Hepatocyte (in vitro differentiated cells): ENCODE measurements at regions not wholly inside any gene's neighbourhood (a gene's known extent, or its start where the extent isn't known, plus 50 kb on each side); places are given as distances from the start of the nearest gene placed in this dataset.

Source experiments
- EZH2 ChIP-seq: fragments of 200-600 bp; sonication (generic); IDR thresholded peaks from 2 replicates; pipeline ENCODE4 v1.6.1; 2016; ENCODE audit warnings: antibody characterized with exemption, mild to moderate bottlenecking, borderline replicate concordance
- EZH2phosphoT487 ChIP-seq: fragments of 200-600 bp; sonication (generic); IDR thresholded peaks from one replicate; pipeline ENCODE4 v1.6.1; 2018; ENCODE audit warnings: antibody characterized with exemption, mild to moderate bottlenecking, low read depth, moderate library complexity; ENCODE audit not compliant: unreplicated experiment, severe bottlenecking
- TF ChIP-seq, protein P1 (sequence below): fragments of 200-600 bp; sonication (generic); IDR thresholded peaks from 2 replicates; pipeline ENCODE4 v1.5.1; 2016; ENCODE audit warnings: antibody characterized with exemption, mild to moderate bottlenecking; ENCODE audit not compliant: poor library complexity

DNA sequence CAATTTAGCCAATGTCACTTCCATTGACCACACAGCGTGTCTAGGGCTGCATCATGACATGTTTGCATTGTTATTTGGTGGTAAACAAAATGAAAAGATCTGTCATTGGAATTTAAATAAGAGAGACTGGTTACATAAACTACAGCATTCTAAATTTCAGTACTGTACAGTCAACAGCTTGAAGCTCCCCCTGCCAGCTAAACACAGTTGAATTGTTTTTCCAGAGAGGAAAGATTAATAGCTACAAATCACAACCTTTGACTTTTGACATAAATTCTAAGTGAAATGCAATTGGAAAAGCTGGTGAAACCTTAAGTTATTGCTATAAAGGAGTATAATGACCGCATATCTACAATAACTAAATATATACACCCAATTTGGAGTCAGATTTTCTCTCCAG, 1600.0 kb upstream of the ACVR2A start:
- TF ChIP-seq, protein P1, sequence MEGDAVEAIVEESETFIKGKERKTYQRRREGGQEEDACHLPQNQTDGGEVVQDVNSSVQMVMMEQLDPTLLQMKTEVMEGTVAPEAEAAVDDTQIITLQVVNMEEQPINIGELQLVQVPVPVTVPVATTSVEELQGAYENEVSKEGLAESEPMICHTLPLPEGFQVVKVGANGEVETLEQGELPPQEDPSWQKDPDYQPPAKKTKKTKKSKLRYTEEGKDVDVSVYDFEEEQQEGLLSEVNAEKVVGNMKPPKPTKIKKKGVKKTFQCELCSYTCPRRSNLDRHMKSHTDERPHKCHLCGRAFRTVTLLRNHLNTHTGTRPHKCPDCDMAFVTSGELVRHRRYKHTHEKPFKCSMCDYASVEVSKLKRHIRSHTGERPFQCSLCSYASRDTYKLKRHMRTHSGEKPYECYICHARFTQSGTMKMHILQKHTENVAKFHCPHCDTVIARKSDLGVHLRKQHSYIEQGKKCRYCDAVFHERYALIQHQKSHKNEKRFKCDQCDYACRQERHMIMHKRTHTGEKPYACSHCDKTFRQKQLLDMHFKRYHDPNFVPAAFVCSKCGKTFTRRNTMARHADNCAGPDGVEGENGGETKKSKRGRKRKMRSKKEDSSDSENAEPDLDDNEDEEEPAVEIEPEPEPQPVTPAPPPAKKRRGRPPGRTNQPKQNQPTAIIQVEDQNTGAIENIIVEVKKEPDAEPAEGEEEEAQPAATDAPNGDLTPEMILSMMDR: no peak
- no peak for TF ChIP-seq EZH2
- TF ChIP-seq EZH2phosphoT487: no peak
